ENCODE measurements at regions not wholly inside any gene's neighbourhood (a gene's known extent, or its start where the extent isn't known, plus 50 kb on each side); places are given as distances from the start of the nearest gene placed in this dataset.

DNA sequence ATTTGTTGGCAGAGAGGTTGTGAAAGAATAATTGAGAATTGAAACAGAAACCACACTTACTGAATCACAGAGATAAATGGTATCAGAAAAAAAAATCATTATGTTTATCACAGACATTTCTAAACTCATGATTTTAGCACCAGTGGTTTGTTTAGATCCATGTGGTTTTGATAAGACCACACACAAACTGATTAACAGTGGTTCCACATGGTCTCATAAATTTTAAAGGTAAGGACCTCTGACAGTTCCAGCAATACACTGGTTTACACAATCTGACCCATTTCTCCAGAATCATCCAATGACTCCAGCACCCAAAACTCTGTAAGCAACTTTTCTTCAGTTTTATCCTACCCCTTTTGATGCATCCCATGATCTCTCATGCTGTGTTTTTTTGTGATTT, 261.2 kb downstream of the ANXA1 start:
- H4K20me1 ChIP-seq (replicated peaks; ENCODE audit: control insufficient read depth, extremely low read depth, insufficient read depth, low read length), result no peaks in the 10 kb centered on the region
- no TSS peak for BruUV-seq (replicated peaks)
- H3K9me3 ChIP-seq (replicated peaks; ENCODE audit: control insufficient read depth, insufficient read depth, low read length), result no peaks in the 10 kb centered on the region
- H3K9ac ChIP-seq (replicated peaks; ENCODE audit: extremely low read depth, insufficient read depth, low read length), result no peak overlapping the region
- H3K27me3 ChIP-seq (ENCODE audit: control insufficient read depth in 2 of 2, insufficient read depth in 2 of 2, low read length in 2 of 2), result no peaks in the 10 kb centered on the region
- H3K36me3 ChIP-seq (ENCODE audit: control insufficient read depth in 2 of 2, extremely low read depth in 1 of 2, insufficient read depth in 2 of 2, low read length in 2 of 2), result no peaks in the 10 kb centered on the region
- no peak overlapping the region for H3K4me2 ChIP-seq (ENCODE audit: insufficient read depth, low read length)
- dilution Hi-C loops (cut with MboI; ENCODE audit: extremely low pct_ligation_motif_present, low sequenced_read_pairs) (no loop called here), intact Hi-C loops (cut with micrococcal nuclease) (no loop called here)
- no peaks in the 10 kb centered on the region for H3K4me1 ChIP-seq (ENCODE audit: control insufficient read depth, extremely low read depth, insufficient read depth, low read length)
- H3K9me1 ChIP-seq (replicated peaks; ENCODE audit: control insufficient read depth, extremely low read depth, insufficient read depth, low read length), result no peaks in the 10 kb centered on the region
- no peak overlapping the region for H2AFZ ChIP-seq (ENCODE audit: low read depth, low read length)
- ChIA-PET POLR2A (no interaction called here), CTCF (no interaction called here)
- FAIRE-seq (no peak), DNase-seq (ENCODE audit: low read depth, low spot score) (no peak)
- H3K79me2 ChIP-seq (ENCODE audit: control insufficient read depth, insufficient read depth, low read length), result no peaks in the 10 kb centered on the region
- H3K27ac ChIP-seq (ENCODE audit: insufficient read depth, low read depth, low read length), result no peak overlapping the region
- TF ChIP-seq, protein P1, sequence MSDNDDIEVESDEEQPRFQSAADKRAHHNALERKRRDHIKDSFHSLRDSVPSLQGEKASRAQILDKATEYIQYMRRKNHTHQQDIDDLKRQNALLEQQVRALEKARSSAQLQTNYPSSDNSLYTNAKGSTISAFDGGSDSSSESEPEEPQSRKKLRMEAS (IDR thresholded peaks at IDR 0.05; ENCODE audit: insufficient read depth, insufficient read length), result no peak
- no peak overlapping the region for H3K4me3 ChIP-seq (replicated peaks in 1 of 3; ENCODE audit: insufficient read depth in 1 of 3, low read depth in 1 of 3, low read length in 3 of 3)

GRCh38 chr9:73423891-73424290, 272.2 kb downstream of the ANXA1 start:
- TF ChIP-seq JUN (IDR thresholded peaks at IDR 0.05; ENCODE audit: borderline replicate concordance, insufficient read depth, insufficient read length, low read depth) (no peak), MYC (IDR thresholded peaks at IDR 0.05; ENCODE audit: low read depth, low read length) (no peak), CTCF (IDR thresholded peaks at IDR 0.05; ENCODE audit: extremely low read depth in 1 of 2, insufficient read depth in 1 of 2, low read depth in 1 of 2, low read length in 2 of 2) (no peak), EZH2 (IDR thresholded peaks at IDR 0.05; ENCODE audit: borderline replicate concordance, low read depth, low read length, severe bottlenecking) (no peak), POLR2A (IDR thresholded peaks at IDR 0.05; ENCODE audit: low read depth, low read length) (no peak), POLR2AphosphoS5 (IDR thresholded peaks at IDR 0.05; ENCODE audit: insufficient read depth, low read depth, low read length) (no peak), FOS (IDR thresholded peaks at IDR 0.05; ENCODE audit: borderline replicate concordance, insufficient read depth, low read length) (no peak), GATA2 (IDR thresholded peaks at IDR 0.05; ENCODE audit: insufficient read depth, insufficient read length, low read depth, low read length) (no peak)
- TF ChIP-seq, protein P1 (IDR thresholded peaks at IDR 0.05; ENCODE audit: insufficient read depth, insufficient read length), result no peak
- POLR2A ChIA-PET, result no interaction called here
- Histone ChIP-seq H2AFZ (ENCODE audit: low read depth, low read length) (no peak overlapping the region), H3K9ac (replicated peaks; ENCODE audit: extremely low read depth, insufficient read depth, low read length) (no peak overlapping the region), H3K9me3 (replicated peaks; ENCODE audit: control insufficient read depth, insufficient read depth, low read length) (no peaks in the 10 kb centered on the region), H3K79me2 (ENCODE audit: control insufficient read depth, insufficient read depth, low read length) (no peaks in the 10 kb centered on the region), H3K27ac (ENCODE audit: insufficient read depth, low read depth, low read length) (no peak overlapping the region), H3K36me3 (ENCODE audit: control insufficient read depth in 2 of 2, extremely low read depth in 1 of 2, insufficient read depth in 2 of 2, low read length in 2 of 2) (no peaks in the 10 kb centered on the region), H4K20me1 (replicated peaks; ENCODE audit: control insufficient read depth, extremely low read depth, insufficient read depth, low read length) (no peaks in the 10 kb centered on the region), H3K4me3 (replicated peaks in 1 of 3; ENCODE audit: insufficient read depth in 1 of 3, low read depth in 1 of 3, low read length in 3 of 3) (no peak overlapping the region), H3K4me1 (ENCODE audit: control insufficient read depth, extremely low read depth, insufficient read depth, low read length) (no peaks in the 10 kb centered on the region), H3K9me1 (replicated peaks; ENCODE audit: control insufficient read depth, extremely low read depth, insufficient read depth, low read length) (no peaks in the 10 kb centered on the region), H3K27me3 (ENCODE audit: control insufficient read depth in 2 of 2, insufficient read depth in 2 of 2, low read length in 2 of 2) (no peaks in the 10 kb centered on the region), H3K4me2 (ENCODE audit: insufficient read depth, low read length) (no peak overlapping the region)
- BruUV-seq (replicated peaks), result no TSS peak
- CTCF ChIA-PET, result no interaction called here
- no peak for DNase-seq (ENCODE audit: low read depth, low spot score)
- intact Hi-C loops (cut with micrococcal nuclease) (no loop called here), dilution Hi-C loops (cut with MboI; ENCODE audit: extremely low pct_ligation_motif_present, low sequenced_read_pairs) (no loop called here)
- FAIRE-seq, result no peak

Data from endothelial cell of umbilical vein (primary cell).